ENCODE measurements at regions not wholly inside any gene's neighbourhood (a gene's known extent, or its start where the extent isn't known, plus 50 kb on each side); places are given as distances from the start of the nearest gene placed in this dataset.

DNA sequence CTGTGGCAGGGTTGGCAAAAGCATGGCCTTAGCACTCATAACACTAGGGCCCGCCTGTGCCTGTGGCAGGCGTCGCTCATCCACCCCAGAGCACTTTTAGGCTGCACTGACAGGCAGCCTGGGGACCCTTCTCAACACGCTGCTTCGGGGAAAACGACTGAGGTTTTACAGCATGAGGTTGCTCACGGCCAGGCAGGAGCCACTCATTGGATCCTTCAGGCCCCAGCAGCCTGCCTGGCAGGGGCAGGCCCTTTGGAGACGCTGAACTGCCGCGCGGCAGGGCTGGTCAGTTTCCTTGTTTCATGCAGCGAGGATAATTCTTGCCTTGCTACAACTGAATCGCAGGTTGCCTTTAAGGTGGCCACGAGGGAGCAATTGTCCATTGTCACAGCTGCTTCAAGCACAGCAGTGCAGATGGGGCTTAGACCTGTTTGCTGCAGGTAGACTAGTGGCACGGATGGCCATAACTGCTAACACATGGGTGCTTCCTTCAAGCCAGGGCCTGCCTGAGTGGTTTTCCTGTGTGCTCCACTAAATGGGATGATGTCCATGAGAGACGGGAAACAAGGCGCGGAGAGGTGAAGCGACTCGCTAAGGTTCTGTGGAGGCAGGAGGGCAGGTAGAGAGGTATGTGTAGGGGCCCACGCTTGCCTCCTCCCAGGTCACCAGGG lies 49.9 kb upstream of the HS6ST1 start:
- DNase-seq, result no peak

DNA sequence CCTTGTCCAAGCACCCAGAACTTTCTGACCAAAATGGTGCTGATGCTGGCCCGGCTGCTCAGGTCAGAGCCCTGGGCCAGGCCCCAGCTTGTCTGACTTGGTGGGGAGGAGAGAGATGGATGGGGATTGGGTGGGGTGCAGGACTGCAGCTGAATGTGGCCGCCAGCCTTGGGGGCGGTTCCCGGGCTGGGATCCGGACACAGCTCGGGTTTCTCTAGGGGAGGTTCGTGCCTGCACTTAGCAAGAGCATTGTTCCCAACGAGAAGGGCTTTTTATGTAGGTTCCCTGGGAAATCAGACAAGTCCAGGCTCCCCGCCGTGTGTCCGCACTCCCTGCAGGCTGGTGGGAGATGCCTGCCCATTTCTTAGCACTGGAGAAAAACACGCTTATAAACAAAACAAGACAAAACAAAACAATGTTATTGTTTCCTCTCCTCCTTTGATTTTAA lies 50.5 kb upstream of the HS6ST1 start:
- peak in 2 of 58 donors; percentile 32 to 39 for DNase-seq

DNA sequence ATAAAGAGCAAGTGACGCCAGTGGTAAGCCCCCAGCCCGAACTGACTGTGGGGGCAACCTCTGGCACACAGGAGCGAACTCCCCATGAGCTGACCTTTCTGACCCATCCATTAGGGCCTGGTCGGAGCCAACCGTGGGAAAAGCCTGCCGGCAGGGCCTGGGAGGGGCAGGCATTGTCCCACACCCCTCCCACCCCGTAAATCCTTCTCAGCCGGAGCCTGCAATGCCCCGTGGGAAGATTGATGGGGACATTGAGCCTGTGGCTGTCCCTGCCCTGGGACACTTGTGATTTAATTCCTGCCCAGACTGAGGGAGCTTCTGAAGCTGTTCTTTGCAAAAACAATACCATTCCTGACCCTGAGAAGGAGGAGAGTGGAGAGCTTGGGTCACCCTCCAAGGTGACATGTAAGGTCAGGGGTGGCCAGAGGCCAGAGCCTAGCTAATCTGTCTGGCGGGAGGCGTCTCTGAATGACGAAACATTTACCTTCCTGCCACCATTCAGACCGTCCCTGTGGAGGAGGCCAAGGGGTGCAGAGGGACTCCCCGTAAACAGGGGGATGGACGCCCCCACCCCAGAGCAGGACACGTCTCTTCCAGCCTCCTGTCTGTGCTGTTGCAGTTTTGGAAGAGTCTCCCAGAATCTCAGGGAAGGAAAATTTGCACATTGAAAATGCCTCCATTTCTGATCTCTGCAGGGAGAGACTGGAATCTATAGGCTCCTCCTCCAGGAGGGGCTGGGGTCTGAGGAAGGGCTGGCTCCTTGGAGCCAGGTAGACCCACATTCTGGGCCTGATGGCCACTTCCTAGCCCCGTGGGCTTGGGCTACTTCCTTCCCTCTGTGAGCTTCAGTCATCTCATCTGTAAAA lies 51.2 kb upstream of the HS6ST1 start:
- no peak for DNase-seq

DNA sequence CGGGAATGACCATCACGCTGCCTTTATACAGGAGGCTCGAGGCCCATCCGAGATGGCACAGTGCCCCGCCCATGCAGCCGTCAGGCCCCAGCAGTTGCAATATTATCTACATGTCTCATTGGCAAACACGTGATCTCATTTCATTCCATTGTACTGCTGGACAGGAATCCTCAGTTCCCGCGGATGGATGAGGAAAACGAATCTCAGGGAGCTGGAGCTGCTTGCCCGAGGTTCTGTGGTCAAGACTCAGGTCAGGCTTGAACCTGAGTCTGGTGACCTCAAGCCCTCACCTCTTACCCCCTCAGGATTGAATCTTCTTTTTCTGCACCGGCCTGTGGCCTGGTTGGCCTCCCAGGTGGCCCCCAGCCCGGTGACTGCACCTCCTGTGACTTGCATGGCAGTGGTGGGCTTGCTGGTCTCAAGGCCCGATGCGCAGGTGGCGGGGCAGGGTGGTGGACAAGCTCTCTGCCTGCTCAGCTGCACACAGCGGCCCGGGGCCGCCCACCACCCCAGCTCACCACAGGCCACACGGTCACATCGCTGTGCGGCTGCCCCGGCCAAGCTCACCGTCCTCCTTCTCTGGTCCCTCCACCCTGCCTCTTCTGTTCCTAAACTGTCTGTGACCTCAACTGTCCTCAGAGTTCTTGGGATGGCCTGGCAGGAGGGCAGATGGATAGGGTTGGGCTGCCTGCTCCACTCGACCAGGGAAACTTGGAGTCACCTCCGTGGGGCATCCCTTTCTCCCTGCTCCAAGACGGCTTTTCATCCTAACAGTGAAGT lies 52.0 kb upstream of the HS6ST1 start:
- no peak for DNase-seq

DNA sequence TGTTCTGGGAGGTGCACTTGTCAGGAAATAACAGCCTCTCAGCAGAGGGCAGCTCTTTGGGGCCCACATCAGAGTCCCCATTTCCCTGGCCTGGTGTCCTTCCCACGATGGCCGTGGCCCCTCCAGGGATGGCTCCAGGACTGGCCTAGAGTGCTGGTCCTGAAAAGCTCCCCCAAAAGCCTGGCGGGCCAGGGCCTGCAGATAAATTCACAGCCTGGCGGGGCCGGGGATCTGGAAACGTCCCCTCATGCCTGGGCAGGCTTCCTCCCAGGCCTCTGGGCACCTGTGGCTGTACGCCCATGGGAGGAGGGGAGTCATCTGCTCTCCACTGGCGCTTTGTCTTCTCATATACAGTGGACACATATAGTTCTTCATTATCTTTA lies 52.6 kb upstream of the HS6ST1 start:
- DNase-seq, result no peak

DNA sequence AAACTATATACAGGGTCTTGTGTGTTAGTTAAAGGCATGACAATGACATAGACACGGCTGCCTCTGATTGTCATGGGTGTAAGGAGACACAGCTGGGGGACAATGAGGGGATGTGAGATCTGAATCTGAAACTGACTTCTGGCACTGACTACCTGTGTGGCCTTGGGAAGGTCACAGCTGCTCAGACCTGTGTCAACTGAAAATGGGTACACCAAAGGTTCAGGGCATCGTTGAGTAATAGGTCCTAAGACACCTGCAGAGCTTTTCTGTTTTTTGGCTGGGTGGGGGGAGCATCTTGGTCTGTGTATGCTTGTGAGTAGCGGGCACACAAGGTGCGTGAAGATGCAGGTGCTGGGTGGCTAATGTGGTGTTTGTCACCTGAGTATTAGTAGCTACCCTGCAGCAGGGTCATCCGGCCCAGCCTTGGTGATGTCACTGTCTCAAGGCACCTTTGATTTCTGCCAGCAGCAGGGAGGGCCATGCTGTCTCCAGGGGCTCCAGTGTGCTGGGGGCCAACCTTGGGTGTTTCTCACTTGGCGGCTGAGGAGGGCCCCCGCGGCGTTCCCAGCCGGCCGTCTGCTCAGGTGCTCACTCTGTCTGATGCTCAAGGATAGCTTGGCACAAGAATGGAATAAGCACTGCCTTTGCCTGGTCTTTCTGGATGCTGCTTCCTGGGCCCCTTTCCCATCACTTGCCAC lies 53.1 kb upstream of the HS6ST1 start:
- no peak for DNase-seq

DNA sequence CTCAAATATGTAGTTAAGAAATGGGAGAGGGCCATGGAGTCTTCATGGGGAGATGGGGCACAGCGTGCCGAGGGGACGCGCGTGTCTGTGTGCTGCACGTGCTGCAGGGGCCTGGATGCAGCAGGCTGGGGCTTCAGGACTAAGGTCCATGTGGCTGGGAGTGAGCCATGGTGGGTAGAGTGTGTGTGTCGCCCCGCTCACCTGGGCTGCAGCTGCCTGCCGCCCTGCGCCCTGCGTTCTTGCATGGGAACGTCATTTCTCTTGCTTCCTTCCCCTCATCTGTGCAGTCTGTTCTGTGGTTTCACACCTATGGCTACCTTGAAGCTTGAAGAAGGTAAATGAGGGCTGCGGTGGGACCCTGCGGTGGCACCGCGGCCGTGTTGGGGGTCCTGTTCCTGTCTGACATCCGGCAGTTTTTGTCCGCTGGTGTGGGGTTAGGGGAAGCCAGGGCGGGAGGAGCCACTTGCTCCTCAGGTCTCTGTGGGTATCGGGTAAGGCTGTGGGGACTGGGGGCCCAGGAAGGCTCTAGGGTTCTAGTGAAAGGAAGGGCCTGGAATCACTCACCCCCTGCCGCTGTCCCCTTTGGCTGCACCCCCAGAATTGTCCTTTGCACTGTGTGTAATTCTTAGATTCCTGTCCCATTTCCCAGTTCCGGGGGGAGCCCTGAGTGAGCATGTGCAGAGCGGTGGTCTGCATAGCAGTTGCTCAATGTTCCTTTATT lies 54.1 kb upstream of the HS6ST1 start:
- no peak for DNase-seq

DNA sequence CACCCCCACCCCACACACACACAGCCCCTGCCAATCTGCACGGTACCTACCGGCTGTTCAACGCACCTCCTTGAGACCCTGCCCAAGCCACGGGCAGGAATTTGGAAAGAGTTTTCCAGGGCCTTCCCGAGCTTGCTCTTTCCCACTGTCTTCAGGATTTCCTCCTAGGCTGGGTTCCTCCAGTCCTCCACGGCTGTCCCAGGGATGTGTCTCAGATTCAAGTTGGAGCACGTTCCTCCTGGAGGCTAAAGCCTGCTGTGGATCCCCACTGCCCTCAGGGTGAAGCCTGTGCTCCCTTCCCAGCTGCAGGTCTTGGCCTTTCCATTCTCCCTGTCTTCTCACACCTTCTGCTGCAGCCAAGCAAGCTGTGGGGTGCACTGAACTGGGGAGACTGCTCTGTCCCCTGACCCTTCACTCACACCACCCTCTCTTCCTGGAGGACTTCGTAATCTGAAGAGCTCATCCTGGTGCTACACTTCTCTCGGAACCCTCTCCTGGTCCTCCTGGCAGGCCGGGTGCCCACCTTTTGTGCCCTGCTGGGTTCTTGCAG lies 54.9 kb upstream of the HS6ST1 start:
- DNase-seq, result no peak

DNA sequence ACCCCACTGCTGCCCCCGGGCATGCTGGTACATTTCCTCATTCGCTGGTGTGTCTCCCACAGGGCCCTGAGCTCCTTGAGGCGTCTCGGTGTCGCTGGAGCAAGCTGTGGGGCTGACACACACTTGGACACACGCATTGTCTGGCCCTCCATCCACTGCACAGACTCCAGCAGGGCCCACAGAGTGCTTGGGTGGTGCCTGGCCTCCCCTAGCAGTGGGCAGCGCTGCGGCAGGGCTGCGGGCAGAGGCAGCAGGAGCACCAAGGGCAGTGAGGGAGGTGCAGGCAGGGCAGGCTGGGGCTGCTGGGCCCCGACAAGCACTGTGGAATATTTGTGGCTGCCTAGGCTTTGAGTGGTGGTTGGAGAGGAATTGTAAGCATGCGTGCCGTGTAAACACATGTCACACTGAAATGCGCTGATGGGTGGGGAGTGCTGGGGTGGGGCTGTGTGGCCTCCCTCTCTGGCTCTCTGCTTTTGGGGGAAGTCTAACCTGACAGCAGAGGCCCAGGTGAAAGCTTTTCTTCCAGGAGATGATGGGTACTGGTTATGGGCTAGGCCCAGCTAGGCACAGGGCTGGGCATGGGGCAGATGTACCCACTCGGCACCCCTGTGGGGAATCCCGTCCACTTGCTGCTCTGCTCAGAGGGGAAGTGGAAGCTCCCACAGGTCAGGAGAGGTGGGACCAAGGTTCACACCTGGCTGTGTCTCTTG lies 55.5 kb upstream of the HS6ST1 start:
- no peak for DNase-seq

DNA sequence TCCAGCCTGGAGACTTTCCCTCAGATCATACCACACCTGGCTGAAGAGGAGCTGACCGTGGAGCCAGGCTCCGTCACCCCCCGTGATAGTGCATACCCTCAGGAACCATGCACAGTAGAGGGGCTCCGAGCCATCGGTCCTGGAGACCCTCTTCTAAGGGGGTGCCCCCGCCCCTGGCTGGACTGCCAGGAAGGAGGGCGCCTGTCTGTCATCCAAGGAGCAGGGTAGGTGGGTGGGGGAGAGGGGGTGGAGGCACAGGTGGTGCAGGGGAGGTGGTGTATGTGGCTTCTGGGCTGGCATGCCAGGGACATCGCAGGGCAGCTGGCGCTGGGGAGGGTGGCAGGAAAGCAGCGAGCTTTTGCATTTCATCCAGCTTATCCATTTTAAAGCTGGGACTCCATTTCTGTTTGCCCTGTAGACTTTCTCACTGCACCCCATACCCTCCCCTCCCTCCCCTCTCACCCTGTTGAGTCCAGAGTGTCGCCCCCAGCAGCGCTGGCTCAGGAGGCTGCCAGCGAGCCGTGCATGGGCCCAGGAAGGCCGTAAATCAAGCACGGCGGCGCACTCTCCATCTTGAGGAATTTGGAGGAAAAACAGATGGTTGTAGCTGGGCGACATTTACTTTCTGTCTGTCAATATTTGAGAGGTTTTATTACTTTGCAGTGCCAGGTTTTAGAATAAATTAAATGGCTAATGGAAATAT lies 56.2 kb upstream of the HS6ST1 start:
- peak in 15 of 58 donors; percentile 20 to 59 (median 39) for DNase-seq

DNA sequence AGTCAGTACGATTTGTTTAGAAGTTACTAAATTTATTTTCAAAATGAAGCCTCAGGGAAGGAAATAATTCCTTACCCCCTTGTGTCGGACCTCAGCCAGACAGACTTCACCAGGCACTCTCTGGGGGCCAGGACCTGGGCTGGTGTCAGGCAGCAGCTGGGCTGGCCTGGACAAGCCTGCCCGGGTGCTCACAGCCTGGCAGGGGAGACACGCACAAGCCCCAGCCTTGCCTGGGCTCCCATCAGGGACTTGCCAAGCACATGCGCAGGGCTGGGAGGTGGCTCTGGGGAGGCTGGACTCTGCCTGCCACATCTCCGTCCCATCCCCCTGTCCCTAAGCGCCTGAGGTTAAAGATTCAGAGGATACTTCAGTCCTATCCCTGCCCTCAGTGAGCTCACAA lies 56.8 kb upstream of the HS6ST1 start:
- no peak for DNase-seq

DNA sequence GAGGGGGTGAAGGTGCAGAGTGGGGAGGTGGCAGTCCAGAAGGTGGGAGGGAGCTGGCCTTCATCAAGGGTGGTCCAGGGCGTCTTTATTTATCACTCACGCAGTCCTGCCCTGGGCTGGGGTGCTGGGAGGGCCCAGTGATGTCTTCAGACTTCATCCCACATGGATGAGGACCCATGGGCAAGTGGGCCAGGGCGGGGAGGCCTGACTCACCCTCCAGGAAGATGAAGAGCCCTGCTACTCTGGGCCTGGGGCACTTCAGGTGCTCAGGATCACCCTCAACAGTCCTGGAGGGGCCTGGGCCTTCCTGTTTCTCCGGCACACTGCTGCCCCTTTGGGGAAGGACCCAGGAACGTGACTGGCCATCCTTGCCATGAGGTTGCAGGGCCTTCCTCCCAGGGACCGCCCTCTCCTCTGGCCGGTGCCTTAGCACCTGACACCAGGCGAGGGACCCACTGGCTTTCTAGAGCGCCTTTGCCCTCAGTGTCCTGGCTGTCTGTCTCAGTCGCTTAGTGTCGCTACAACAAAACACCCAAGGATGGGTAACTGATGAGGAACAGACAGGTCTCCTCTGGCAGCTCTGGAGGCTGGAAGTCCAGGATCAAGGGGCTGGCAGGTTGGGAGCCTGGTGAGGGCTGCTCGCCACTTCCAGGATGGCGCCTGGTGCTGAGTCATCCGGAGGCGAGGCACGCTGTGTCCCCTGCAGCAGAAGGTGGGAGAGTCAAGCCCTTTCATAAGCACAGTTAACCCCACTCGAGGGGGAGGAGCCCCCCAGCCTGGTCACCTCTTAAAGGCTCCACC lies 57.8 kb upstream of the HS6ST1 start:
- DNase-seq, result no peak

DNA sequence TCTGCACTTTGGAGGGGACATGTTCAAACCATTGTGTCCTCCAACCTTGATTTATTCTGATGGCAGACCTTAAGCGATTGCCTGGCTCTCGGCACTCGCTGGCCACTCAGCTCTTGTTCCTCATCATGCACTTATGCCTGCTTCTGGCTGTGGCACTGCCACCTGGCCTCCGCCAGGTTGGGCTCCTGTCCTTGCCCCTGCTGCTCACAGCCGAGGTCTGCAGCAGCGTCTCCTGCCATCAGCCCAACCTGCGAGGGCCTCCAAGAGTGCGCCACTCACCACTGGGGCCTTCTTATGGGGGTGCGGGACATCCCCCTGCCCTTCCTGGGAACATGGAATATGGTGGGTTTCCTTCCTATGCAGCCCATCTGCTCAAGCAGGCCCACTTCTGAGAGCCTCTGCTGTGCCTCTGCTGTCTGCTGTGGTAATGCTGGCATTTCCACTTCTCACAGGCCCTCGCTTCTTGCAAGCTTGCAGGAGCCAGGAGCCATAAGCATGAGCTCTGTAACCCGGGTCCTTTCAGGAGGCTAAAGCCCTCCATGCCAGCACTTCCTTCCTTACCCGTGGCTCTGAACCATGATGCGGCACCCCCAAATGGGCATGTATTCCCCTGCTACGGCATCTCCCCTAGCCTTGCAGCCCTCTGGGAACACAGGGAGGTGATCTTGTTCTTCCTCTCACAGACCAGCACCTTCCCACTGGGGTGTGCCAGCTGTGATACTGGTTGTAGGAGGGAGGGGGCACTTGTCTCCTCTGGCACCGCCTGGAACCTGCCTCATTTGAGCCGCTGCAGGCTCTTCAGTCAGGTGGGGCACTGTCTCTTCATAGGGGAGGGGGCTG lies 58.6 kb upstream of the HS6ST1 start:
- DNase-seq, result no peak

DNA sequence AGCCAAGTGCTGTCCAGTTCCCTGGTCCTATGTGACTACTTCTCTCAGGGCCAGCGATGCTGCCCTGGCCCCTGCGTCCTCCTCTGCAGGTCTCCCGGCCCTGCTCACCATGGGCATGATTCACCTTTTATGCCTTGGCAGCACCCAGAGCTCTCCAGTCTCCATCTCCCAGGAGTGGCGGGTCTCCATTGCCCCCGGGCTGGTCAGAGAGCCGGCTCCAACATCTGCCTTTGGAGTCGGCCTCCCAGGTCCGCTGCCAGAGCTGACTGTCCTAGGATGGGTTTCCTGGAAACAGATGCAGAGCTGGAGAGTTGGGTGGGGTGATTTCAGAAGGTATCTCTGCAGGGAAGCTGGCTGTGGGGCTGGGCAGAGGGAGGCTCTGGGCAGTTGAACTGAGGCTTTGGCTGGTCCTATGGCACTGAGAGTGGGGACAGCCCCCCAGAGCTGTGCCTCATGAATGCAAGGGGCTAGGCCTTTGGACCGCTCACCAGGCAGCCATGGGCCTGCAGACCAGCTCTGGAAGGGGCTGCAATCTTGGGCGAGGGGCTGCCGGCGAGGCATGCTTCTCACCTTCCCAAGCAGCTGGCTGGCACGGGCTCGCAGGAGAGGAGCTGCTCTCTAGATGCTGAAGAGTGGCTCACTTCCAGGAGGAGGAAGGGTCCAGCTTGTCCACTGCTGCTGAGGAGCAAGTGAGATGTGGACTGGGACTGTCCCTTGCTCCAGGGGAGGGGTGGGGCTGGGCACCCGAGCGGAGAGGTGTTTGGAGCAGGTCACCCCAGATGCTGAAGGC lies 59.8 kb upstream of the HS6ST1 start:
- DNase-seq, result no peak

DNA sequence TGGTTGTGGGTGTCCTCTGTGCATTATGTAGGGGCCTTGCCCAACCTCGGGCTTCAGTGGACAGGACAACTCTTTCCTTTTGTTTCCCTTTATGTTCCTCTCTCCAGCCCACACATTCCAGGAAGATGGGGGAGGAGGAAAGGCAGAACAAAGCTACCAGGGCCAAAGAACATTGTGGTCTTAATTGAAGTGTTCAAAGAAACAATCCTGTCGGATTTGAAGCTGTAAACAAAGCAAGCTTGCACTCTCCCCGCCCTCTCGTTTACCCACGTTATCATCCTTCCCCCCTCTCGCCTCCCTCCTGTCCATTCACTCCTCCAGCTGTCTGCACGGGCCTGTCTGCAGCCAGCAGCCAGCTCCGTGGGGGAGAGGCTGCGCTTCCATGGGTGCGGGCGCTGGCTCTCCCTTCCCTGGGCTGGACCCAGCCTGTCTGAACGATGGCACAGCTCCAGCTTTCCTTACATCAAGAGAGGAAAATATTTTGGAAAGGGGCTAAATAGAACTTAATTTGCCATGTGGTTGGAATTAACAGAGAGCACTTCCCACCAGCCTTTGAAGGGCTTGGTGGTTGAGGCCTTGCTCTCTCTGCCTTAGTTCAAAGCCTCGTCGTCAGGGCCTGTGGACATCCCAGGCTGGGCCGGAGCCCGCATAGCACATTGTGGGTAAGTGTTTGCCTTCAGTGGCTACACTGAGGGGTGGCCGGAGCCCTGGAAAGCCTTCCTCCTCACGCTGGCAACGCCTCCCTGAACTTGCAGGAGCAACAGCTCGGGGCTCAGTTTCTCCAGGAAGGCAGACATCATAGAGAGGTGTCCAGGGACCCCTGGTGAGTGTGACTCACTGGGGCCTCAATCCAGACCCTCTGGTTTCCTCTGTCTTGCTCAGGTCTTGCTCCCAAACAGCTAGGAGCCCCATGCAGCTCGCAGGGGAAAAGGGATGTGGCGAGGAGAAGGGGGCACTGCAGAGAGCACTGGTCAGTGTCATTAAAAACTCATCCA lies 60.6 kb upstream of the HS6ST1 start:
- DNase-seq, result peak in 1 of 58 donors; percentile 60
